ENCODE measurements at regions not wholly inside any gene's neighbourhood (a gene's known extent, or its start where the extent isn't known, plus 50 kb on each side); places are given as distances from the start of the nearest gene placed in this dataset.

DNA sequence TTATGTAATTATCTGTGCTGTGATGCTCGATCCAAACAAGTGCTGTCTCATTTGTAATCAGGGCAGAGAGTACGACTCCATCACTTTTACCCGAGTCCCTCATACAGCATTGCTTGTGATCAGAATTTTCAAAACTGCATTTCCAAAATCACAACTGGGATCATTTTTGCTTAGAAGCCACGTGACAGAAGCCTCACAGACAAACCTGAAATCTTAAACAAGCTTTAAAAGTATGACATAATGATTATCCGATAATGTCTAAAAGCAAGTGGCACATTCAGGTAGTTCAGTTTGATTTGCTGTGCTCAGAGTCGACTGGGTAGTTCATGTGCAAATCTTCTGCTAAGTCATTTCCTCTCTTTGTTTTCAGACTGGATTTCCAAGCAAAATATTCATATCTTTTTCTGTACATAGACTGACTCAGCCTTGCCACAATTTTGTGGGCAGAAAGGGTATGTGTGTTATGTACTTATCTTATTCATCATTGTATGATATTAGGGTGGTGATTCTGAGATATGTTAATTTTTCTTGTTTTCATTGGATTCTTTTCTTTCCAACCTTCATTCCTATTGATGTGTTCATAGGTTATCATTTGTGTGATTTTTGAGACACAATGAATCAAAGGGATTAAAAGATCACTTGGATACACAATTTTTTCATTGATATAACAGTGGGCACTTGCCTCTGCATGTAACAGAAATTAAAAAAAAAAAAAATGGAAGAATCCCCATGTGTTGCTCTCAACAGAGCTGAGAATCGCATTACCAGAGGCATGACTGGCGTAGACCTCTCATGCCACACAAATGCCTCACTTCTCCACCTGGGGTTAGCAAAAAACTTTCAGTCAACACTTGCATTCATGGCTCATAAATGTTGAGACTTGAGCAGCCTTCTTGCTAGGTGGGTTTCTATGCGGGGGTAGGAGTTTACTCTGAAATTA lies 355.7 kb downstream of the LTN1 start:
- Histone ChIP-seq H3K9me3 (ENCODE audit: insufficient read depth, low read depth, low read length) (no peaks in the 10 kb centered on the region), H3F3A (ENCODE audit: low read depth) (no peaks in the 10 kb centered on the region), H3K36me3 (ENCODE audit: insufficient read depth, low read length) (no peaks in the 10 kb centered on the region), H4K20me1 (ENCODE audit: insufficient read depth, low read length, poor library complexity, severe bottlenecking) (no peaks in the 10 kb centered on the region), H2AFZ (ENCODE audit: low read length) (no peak overlapping the region), H3K27me3 (ENCODE audit: insufficient read depth, low read length, poor library complexity, severe bottlenecking) (no peaks in the 10 kb centered on the region), H3K4me1 (ENCODE audit: insufficient read depth, low read length, poor library complexity, severe bottlenecking) (no peaks in the 10 kb centered on the region), H3K9ac (ENCODE audit: low read depth, low read length, poor library complexity, severe bottlenecking) (no peak overlapping the region), H3K4me3 (ENCODE audit: low read length, poor library complexity, severe bottlenecking) (no peak overlapping the region), H3K4me2 (ENCODE audit: low read depth, low read length, poor library complexity, severe bottlenecking) (no peak overlapping the region), H3K79me2 (ENCODE audit: insufficient read depth, low read length) (no peaks in the 10 kb centered on the region), H3K9me2 (replicated peaks; ENCODE audit: low read depth, low read length) (no peaks in the 10 kb centered on the region)
- TF ChIP-seq, protein P1, sequence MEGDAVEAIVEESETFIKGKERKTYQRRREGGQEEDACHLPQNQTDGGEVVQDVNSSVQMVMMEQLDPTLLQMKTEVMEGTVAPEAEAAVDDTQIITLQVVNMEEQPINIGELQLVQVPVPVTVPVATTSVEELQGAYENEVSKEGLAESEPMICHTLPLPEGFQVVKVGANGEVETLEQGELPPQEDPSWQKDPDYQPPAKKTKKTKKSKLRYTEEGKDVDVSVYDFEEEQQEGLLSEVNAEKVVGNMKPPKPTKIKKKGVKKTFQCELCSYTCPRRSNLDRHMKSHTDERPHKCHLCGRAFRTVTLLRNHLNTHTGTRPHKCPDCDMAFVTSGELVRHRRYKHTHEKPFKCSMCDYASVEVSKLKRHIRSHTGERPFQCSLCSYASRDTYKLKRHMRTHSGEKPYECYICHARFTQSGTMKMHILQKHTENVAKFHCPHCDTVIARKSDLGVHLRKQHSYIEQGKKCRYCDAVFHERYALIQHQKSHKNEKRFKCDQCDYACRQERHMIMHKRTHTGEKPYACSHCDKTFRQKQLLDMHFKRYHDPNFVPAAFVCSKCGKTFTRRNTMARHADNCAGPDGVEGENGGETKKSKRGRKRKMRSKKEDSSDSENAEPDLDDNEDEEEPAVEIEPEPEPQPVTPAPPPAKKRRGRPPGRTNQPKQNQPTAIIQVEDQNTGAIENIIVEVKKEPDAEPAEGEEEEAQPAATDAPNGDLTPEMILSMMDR (conservative IDR thresholded peaks at IDR 0.05; ENCODE audit: low read length) = no peak
- TF ChIP-seq EZH2phosphoT487 (IDR thresholded peaks at IDR 0.05; ENCODE audit: borderline replicate concordance) = no peak

DNA sequence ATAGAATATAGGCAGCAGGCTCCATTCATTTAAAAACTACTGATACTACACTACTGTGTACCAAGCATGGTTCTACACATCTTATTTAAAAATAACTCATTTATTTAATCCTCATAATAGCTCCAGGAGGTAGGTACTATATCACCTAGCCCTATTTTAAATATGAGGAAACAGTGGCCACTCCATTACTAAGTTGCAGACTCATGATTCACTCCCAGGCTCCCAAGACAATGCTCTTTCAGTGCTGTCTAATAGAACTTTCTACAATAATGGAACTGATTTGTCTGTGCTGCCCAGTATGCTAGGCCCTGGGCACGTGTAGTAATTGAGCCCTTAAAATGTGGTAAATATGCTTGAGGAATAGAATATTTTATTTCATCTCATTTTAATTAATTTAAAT lies 357.1 kb downstream of the LTN1 start:
- Histone ChIP-seq H2AFZ (ENCODE audit: low read length) (no peak overlapping the region), H3K9me2 (replicated peaks; ENCODE audit: low read depth, low read length) (no peaks in the 10 kb centered on the region), H3K4me3 (ENCODE audit: low read length, poor library complexity, severe bottlenecking) (no peak overlapping the region), H3K4me2 (ENCODE audit: low read depth, low read length, poor library complexity, severe bottlenecking) (no peak overlapping the region), H3K4me1 (ENCODE audit: insufficient read depth, low read length, poor library complexity, severe bottlenecking) (no peaks in the 10 kb centered on the region), H3K9ac (ENCODE audit: low read depth, low read length, poor library complexity, severe bottlenecking) (no peak overlapping the region), H3F3A (ENCODE audit: low read depth) (no peaks in the 10 kb centered on the region), H4K20me1 (ENCODE audit: insufficient read depth, low read length, poor library complexity, severe bottlenecking) (no peaks in the 10 kb centered on the region), H3K9me3 (ENCODE audit: insufficient read depth, low read depth, low read length) (no peaks in the 10 kb centered on the region), H3K36me3 (ENCODE audit: insufficient read depth, low read length) (no peaks in the 10 kb centered on the region), H3K27me3 (ENCODE audit: insufficient read depth, low read length, poor library complexity, severe bottlenecking) (no peaks in the 10 kb centered on the region), H3K79me2 (ENCODE audit: insufficient read depth, low read length) (no peaks in the 10 kb centered on the region)
- TF ChIP-seq EZH2phosphoT487 (IDR thresholded peaks at IDR 0.05; ENCODE audit: borderline replicate concordance) = no peak
- TF ChIP-seq, protein P1 (conservative IDR thresholded peaks at IDR 0.05; ENCODE audit: low read length) = no peak

DNA sequence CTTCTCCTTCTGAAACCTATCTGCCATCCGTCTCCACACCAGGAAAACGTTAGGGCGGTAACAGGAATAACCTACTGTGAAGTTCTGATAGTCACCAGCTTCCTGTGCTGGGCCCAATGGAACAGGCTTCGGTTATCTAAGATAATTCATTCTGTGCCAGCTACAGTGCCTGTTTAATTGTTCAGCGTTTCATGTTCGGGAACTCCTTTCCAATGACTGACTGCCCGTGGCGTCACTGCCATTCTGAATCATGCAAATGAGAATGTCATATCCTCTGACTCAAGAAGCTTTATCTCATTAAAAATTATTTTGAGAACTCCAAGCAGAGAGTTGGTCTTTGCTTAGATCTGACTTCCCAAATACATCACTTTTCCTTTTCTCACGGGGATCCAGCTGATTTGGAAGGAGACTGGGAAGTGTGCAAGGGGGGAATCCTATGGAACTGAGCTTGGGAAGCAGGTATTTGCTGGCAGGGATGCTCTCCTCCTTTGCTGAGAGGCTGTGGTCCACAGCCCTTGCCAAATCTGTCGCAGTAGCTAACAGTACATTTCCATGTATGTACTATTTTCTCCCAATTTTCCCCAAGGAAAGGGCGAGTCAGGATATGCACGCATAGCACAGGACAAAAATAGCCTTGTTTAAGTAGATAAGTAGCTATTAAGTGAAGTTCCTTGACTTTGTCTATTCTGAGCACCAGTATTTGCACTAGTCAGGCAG lies 358.7 kb downstream of the LTN1 start:
- H3K9me3 ChIP-seq (ENCODE audit: insufficient read depth, low read depth, low read length) = no peaks in the 10 kb centered on the region
- no peaks in the 10 kb centered on the region for H3K4me1 ChIP-seq (ENCODE audit: insufficient read depth, low read length, poor library complexity, severe bottlenecking)
- no peak overlapping the region for H2AFZ ChIP-seq (ENCODE audit: low read length)
- H3K9me2 ChIP-seq (replicated peaks; ENCODE audit: low read depth, low read length) = no peaks in the 10 kb centered on the region
- H3K4me3 ChIP-seq (ENCODE audit: low read length, poor library complexity, severe bottlenecking) = no peak overlapping the region
- H3K4me2 ChIP-seq (ENCODE audit: low read depth, low read length, poor library complexity, severe bottlenecking) = no peak overlapping the region
- no peaks in the 10 kb centered on the region for H3K79me2 ChIP-seq (ENCODE audit: insufficient read depth, low read length)
- H3K27me3 ChIP-seq (ENCODE audit: insufficient read depth, low read length, poor library complexity, severe bottlenecking) = no peaks in the 10 kb centered on the region
- H3F3A ChIP-seq (ENCODE audit: low read depth) = no peaks in the 10 kb centered on the region
- H4K20me1 ChIP-seq (ENCODE audit: insufficient read depth, low read length, poor library complexity, severe bottlenecking) = no peaks in the 10 kb centered on the region
- no peak overlapping the region for H3K9ac ChIP-seq (ENCODE audit: low read depth, low read length, poor library complexity, severe bottlenecking)
- H3K36me3 ChIP-seq (ENCODE audit: insufficient read depth, low read length) = no peaks in the 10 kb centered on the region
- TF ChIP-seq, protein P1 (conservative IDR thresholded peaks at IDR 0.05; ENCODE audit: low read length) = no peak
- TF ChIP-seq EZH2phosphoT487 (IDR thresholded peaks at IDR 0.05; ENCODE audit: borderline replicate concordance) = no peak

Measured in Loucy (cell line).